GM12801 (cell line): ENCODE measurements at regions not wholly inside any gene's neighbourhood (a gene's known extent, or its start where the extent isn't known, plus 50 kb on each side); places are given as distances from the start of the nearest gene placed in this dataset.

Experiments
- TF ChIP-seq, protein P1 (sequence below): IDR thresholded peaks from one replicate; pipeline ENCODE4 v1.5.1; 2011; ENCODE audit warnings: control low read depth; ENCODE audit not compliant: insufficient read length; ENCODE audit errors: extremely low read depth

DNA sequence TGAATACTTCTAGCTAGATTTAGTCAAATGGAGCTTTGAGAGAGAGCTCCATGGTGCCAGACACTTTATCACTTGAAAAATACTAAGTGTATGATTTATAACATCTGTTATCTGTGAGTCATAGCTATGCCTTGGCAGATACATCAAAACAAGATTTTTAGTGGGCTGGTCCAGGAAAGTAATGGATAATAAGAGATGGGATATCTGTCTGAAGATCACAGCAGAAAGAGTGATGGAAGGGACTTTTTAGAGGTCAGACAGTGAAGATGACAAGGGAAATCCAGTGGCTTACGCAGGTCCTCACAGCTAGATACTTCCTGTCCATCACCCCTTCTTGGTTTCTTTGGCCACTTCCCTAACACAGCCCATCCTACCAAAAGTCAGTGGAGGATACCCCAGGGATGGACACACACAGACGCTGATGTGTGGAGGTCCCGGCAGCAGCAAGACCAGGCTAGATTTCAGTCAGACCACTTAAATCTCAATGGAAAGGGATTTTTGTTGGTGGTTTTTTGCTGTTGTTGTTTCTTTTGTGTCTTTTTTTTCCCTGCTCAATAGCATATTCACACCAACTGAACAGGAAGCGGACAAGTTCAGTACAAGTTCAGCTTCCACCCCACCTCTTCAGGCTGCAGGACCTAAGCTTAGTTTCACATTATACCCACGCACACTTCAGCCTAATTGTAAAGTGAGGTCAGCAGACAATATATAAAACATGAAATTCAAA, 209.3 kb downstream of the ALDH8A1 start:
- TF ChIP-seq, protein P1, sequence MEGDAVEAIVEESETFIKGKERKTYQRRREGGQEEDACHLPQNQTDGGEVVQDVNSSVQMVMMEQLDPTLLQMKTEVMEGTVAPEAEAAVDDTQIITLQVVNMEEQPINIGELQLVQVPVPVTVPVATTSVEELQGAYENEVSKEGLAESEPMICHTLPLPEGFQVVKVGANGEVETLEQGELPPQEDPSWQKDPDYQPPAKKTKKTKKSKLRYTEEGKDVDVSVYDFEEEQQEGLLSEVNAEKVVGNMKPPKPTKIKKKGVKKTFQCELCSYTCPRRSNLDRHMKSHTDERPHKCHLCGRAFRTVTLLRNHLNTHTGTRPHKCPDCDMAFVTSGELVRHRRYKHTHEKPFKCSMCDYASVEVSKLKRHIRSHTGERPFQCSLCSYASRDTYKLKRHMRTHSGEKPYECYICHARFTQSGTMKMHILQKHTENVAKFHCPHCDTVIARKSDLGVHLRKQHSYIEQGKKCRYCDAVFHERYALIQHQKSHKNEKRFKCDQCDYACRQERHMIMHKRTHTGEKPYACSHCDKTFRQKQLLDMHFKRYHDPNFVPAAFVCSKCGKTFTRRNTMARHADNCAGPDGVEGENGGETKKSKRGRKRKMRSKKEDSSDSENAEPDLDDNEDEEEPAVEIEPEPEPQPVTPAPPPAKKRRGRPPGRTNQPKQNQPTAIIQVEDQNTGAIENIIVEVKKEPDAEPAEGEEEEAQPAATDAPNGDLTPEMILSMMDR = no peak

DNA sequence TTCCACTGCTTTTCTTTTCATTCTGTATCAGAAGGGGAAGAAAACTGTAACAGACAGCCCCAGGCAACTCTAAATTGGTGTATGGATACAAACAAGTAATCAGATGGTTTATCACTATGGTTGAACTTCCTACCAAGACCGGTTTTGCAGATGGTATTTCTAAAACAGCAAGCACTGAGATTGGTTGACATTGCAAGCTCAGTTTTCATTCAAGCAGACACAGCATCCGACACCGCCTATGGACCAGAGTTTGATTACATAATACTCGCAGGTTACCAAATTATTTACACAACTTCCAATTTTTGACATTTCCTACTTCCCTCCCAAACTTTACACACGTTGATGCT, 209.9 kb downstream of the ALDH8A1 start:
- TF ChIP-seq, protein P1 = no peak

DNA sequence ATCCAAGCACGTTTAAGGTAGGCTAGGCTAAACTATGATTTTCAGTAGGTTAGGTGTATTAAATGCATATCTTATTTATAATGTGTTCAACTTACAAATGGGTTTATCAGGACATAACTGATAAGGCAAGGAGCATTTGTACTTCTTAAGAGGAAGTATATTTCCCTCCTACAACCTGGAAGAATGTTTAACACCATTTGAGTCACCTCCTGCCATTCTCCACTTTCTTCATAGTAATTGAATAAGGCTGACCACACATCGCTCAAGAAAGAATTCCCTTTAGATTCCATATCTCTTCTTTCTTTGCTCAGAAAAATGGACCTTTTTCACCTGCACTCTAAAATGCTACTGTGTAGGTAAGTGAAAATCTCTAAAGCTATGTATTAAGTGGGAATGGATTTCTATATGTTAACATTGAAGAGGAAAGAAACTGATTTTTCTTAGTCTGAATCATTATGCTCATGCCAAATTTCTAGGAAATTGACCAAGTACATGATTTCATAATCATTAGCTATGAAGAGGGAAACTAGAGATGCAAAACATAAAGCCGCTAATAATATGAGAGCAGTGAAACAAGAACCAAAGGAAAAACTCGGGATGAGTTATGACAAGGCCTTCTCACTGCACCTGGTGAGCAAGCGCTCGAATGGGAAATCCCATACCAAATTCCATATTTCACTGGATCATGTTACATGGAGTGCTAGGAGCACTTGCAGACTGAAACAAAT, 210.4 kb downstream of the ALDH8A1 start:
- TF ChIP-seq, protein P1 = no peak

DNA sequence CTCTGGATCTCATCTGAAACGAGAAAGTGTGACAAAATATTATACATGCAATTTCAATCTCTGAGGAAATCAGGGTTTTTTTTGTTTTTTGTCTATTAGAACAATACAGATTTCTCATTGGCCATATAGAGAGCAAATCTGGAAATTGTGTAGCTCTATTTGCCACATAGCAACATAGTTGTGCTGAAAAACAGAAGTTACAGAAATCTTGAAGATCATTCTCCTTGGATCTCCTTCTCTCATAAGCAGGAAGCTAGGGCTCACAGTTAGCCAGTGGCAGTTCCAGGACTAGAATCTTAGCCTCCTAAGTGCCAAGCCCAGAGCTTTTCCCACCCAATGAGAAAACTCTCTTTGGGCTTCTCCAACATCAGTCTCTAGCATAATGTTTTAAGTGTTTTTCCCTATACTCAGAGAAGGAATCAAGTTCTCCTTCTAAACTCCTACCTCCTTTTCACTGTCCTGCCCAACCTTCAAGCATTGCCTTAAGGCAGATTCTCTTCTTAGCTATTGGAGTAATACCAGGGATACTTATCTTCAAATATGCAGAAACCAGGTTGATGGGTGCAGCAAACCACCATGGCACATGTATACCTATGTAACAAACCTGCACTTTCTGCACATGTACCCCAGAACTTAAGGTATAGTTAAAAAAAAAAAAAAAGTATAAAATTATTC, 211.6 kb downstream of the ALDH8A1 start:
- TF ChIP-seq, protein P1 = no peak

DNA sequence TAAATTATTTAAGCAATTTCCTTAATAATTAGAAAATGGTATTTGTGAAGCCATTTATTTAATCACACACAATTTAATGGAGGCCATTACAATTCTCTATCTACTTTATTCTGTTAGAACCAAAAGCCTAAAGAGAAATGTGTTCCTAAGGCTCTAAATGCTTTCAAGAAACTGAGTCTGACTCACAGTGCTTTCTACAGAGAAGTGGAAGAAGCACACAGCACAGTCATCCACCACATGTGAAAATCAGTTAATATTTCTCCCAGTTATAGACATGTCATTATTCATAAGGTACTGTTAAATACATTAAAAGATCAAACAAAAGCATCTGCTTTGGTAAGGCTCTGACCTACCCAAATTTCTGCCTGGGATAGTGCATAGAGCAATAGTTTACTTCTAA, 214.4 kb downstream of the ALDH8A1 start:
- TF ChIP-seq, protein P1 = no peak

DNA sequence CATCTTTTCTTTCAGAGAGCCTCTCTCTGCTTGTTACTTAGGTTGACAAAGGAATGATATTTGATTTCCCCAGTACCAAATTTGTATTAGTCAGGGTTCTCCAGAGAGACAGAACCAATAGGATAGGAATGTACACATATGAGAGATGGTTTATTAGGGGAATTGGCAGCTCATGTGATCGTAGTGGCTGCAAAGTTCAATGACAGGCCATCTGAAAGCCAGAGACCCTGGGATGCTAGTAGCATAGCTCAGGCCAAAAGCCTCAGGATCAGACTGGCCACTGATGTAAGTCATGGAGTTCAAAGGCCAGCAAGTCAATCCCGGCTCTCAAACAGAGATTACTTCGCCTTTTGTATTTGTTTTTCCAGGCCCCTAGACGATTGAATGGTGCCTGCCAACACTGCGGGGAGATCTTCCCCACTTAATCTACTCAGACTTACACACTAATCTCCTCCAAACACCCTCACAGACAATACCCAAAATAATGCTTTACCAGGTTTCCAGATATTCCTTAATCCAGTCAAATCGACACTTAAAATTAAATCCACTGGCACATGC, 215.5 kb downstream of the ALDH8A1 start:
- TF ChIP-seq, protein P1 = no peak

DNA sequence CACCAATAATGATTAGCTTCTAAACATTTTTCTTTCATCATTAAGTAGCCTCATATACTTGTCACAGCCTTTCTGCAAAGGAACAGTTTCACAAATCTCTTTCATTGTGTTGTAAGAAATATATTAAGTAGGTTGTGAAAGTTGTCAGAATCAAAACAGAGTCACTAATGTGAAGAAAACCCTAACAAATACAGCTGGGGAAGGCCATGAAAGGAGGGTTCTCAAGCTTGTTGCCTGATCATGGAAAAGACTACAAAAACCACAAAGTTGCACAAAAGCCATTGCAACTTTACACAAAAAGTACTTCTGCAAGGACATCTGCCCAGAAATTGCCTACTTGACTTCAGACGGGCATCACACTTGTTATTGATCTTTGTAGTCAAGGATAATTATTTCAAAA, 216.1 kb downstream of the ALDH8A1 start:
- TF ChIP-seq, protein P1 = no peak
